ENCODE measurements at regions not wholly inside any gene's neighbourhood (a gene's known extent, or its start where the extent isn't known, plus 50 kb on each side); places are given as distances from the start of the nearest gene placed in this dataset.
"Not testable (repeated sequence)": the region's sequence is repeated elsewhere in the genome, so short reads cannot be mapped to it uniquely, and the experiment has no call there.

DNA sequence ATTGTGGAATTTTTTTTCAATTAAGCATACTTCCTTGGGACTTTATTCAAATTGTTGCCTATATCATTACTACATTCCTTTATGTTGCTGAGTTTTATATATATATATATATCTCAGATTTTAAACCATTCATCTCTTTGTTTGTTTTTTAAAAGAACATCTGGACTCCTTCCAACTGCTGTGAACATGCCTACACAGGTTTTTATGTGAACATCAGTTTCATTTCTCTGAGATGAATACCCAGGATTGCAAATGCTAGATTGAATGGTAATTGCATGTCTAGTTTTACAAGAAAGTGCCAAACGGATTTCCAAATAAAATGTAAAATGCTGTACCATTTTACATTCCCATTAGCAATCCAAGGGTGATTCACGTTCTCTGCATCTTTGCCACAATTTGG lies 1289.3 kb downstream of the HACE1 start:
- no peak for DNase-seq (ENCODE audit: low read depth)

DNA sequence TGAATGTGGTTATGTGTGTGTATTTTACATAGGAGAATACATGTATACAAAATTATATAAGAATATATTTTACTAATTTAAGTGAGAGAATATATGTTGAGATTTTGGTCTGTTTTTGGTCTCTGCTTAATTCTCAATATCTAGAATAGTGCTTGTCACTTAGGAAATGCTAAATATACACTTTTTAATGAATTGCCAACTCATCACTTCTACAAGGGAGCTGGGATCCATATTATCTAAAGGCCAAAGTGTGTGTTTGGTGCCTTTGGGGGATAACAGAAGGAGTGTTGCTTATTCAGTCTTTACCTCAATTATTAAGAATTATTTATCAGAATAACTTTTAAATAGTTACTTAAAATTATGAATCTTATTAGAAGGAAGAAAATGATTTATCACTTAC lies 1304.8 kb downstream of the HACE1 start:
- DNase-seq (ENCODE audit: low read depth) = no peak

DNA sequence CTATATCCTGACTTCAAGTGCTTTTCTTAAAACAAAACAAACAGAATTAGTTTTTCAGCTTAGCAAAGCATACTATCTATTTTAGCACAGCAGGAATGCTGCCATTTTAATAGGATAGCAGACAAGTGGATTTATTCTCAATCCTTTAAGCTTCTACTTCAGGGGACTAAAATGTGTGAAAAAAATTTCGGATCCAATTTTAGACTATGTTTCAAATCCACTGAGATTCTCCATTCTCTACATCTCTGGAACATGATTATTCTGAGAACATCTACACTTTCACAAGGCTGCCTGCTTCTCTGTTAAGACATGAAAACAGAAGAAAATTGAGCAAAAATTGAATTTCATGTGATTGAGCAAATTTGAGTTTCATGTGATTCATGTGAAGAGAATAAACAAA lies 1321.3 kb downstream of the HACE1 start:
- no peak for DNase-seq (ENCODE audit: low read depth)

DNA sequence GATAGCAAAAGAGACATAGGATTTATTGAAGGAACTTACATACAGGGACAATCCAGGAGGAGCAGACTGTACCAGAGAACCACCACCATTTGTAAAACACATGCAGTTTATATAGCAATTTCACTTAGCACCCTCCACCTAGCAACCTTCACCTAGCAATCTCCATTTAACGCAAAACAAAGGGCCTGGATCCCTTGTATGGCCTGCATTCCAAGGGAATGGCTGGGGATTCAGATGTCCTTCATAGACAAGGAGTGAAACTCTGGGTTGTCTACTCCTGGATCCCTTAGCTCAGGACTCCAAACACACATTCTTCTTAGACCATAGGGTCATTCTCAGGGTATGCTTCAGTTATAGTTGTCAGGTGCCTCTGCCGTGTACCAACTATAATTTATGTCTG lies 1324.9 kb downstream of the HACE1 start:
- DNase-seq (ENCODE audit: low read depth) = no peak

DNA sequence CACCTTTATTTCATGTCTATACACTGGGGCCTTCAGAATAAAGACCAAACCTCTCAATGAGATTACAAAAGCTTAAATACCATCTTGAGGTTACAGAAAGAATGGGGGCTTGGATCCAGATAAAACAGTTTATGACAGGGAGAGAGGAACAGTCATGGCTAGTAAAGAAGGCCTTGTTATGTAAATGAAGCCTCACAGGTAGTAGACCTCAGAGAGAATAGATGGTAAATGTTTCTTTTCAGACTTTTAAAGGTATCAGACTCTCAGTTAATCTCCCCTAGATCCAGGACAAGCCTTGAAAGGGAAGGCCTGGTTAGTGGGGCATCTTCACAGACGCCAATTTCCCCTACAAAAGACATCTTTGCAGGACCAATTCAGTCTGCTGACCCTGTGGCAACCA lies 1325.6 kb downstream of the HACE1 start:
- no peak for DNase-seq (ENCODE audit: low read depth)

DNA sequence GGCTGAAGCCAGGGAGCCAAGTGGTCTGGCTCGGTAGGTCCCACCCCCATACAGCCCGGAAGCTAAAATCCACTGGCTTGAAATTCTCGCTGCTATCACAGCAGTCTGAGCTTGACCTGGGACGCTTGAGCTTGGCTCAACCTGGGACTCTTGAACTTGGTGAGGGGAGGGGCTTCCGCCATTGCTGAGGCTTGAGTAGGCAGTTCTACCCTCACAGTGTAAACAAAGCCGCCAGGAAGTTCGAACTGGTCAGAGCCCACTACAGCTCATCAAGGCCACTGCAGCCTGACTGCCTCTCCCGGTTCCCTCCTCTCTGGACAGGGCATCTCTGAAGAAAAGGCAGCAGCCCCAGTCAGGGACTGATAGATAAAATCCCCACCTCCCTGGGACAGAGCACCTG lies 1337.7 kb downstream of the HACE1 start:
- DNase-seq (ENCODE audit: low read depth) = no peak

DNA sequence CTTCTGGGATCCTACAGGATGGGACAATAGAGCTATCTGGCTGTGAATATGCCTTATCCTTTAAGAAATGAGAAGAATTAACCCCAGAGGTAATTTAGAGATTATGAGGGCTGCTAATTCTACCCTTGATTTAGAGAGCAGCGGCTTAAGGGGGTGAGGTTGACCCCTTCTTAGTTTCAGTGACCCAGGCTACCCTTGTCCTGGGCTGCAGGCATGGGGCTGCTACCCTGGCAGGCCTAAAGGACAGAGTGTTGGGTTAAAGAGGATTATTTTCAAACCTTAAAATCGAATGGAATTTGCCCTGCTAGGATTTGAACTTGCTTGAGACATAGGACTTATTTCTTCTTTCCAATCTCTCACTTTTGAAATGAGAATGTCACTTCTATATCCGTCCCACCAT lies 1343.4 kb downstream of the HACE1 start:
- no peak for DNase-seq (ENCODE audit: low read depth)

DNA sequence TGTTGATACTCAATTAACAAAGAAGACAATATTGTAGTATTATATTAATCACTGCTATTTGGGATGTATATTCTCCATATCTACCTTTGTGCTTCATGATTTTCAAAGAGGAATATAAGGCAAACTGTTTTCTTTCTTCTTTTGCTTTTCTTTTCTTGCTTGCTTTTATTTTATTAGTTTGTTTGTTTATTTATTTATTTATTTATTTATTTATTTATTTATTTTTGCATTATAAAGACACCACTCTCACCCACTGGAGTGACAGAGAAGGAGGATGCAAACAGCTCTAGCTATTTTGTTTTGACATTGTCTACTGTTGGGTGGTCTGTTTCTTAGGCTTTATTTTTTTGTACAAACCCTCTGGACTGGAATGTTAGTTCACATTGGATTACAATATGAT lies 1352.7 kb downstream of the HACE1 start:
- DNase-seq (ENCODE audit: low read depth) = no peak

DNA sequence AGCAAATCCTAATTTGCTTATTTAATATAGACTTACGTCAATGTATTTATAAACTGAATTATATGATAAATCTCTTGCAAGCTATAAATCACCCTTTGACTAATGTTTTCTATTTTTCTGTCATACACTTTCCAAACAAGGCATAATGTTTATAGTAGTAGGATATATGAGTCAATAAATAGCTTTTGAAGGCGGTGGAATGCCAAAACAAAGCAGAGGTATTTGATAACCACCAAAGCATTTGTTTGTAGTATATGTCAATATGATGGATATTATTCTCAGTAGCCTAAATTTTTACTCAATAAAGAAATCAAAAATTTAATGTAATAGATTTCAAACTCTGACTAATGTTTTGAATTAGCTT lies 1354.6 kb downstream of the HACE1 start:
- no peak for DNase-seq (ENCODE audit: low read depth)

DNA sequence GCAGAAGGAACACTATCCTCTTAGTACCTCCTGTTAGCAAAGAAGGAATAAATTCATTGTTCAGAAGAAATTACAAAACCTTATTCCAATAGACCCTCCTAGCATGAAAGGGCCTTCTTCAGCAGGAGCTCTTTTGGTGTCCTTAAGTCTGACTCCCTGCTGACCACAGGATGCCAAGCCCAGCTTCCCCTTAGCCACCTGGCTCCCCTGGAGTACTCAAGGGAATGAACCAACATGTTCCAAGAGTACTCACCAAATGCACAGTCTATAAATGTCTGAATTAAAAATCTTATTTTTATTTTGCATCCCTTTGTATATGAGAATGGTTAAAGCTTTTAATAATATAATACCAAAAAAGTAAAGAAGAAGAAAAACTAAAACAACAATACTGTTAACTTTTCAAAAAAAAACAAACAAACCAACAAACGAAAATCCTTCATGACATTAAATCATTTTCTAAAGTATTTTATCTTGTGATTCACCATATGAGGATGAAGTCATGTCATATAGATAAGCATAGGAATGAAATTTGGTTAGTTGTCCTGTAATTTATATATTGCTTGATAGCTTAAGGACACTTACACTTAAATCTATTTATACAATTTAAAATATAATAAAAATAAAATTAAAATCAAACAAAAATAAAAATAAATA lies 1355.1 kb downstream of the HACE1 start:
- no peak for DNase-seq (ENCODE audit: low read depth)

DNA sequence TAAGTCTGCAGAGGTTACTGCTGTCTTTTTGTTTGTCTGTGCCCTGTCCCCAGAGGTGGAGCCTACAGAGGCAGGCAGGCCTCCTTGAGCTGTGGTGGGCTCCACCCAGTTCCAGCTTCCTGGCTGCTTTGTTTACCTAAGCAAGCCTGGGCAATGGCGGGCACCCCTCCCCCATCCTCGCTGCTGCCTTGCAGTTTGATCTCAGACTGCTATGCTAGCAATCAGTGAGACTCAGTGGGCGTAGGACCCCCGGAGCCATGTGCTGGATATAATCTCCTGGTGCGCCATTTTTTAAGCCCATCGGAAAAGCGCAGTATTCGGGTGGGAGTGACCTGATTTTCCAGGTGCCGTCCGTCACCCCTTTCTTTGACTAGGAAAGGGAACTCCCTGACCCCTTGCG lies 1363.1 kb downstream of the HACE1 start:
- DNase-seq (ENCODE audit: low read depth) = not testable (repeated sequence)

DNA sequence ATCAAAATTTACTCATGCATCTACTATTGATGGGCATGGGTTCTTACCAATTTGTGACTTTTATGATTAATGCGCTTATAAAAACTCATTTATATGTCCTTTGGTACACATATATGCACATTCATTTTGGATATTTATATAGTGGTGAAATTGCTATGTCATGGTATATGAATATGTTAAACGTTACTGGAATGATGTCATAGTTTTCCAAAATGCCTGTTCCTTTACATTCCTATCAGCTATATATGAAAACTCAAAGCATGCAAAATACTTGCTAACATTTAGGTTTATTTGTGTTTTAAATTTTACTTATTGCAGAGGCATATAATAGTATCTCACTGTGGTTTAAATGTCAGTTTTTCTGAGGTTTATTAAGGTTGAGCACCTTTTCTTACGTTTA lies 1403.1 kb downstream of the HACE1 start:
- no peak for DNase-seq (ENCODE audit: low read depth)

DNA sequence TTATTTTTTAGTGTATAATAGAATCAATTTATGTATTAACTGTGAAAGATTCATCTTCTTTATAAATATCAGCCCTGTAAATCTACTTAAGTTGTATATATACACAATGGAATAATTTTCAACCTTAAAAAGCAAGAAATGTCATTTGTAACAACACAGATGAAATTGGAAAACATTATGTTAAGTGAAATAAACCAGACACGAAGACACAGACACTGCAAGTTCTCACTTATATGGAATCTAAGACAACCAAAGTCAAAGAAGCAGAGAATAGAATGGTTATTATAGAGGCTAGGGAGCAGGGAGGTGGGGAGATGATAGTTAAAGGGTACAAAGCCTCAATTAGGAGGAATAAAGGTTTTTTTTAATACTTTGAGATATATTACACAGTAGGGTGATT lies 1404.4 kb downstream of the HACE1 start:
- DNase-seq (ENCODE audit: low read depth) = no peak

DNA sequence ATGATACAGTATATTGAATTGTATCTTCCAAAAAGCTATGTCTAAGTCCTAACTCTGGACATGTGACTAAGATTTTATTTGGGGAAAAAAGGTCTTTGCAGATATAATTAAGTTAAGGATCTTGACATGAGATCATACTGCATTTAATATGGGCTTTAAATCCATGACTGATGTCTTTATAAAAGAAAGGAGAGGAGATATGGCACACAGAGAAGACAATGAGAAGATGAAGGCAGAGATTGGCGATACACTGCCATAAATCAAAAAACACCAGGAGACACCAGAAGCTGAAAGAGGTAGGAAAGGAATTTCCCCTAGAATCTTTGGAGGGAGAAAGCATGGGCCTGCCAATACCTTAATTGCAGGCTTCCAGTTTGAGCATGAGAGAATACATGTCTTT lies 1450.2 kb downstream of the HACE1 start:
- no peak for DNase-seq (ENCODE audit: low read depth)

DNA sequence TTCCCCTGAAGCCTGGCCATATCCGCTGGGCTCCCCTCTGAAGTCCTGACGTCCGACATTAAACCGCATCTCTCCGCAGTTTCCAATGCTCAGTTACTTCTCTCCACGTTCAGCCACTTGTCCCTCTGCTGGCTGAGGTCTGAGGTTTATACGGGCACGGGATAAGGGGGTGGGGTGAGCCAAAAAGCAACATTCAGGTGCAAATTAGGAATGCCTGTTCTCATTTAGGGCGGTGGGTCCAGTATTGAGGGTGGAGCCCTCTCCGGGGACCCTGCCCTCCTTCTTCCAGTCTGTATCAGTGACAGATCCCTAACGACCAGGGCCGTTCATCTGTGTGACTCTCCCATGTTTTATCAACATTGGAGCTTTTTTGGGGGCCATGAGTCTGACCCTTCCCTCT lies 1454.4 kb downstream of the HACE1 start:
- no peak for DNase-seq (ENCODE audit: low read depth)

DNA sequence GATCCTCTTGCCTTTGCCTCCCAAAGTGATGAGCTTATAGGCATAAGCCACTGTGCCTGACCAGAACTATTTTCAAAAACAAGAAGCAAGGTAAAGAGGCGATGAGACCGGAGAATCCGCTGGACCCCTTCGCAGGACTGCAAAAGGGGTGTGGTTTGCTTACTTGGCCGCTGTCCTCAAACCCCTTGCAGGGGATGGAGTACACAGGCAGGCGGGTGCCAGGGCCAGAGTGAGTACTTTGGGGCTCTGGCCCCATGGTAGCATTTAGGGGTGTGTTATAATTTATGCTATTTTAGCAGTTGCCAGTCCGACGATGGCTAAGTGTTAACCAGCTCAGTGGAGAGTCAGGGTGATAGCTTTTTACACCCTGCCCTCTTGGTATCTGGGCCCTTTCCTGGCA lies 1454.9 kb downstream of the HACE1 start:
- no peak for DNase-seq (ENCODE audit: low read depth)

DNA sequence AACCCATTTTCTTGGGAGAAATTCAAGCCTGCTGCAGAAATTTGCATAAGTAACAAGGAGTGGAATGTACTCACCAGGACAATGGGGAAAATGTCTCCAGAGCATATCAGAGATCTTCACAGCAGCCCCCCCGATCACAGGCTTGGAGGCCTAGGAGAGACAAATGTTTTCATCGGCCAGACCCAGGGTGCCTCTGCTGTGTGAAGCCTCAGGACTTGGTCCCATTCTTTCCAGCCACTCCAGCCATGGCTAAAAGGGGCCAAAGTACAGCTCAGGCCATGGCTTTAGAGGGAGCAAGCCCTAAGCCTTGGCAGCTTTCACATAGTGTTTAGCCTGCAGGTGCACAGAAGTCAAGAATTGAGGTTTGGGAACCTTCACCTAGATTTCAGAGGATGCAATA lies 1463.0 kb downstream of the HACE1 start:
- no peak for DNase-seq (ENCODE audit: low read depth)

DNA sequence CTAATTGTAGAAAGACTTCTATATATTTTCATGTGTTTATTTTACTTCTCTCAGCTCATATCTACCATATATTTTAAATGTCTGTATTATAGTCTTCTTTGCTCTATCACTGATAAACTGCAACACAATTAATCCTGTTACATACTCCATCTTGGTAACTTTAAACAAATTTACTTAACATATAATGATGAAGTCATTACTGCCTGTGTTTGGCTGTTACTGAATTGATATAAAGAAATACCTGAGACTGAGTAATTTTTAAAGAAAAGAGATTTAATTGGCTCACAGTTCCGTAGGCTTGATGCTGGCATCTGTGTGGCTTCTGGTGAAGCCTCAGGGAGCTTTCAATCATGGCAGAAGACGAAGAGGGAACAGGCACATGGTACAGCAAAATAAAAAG lies 1480.4 kb downstream of the HACE1 start:
- DNase-seq (ENCODE audit: low read depth) = no peak

DNA sequence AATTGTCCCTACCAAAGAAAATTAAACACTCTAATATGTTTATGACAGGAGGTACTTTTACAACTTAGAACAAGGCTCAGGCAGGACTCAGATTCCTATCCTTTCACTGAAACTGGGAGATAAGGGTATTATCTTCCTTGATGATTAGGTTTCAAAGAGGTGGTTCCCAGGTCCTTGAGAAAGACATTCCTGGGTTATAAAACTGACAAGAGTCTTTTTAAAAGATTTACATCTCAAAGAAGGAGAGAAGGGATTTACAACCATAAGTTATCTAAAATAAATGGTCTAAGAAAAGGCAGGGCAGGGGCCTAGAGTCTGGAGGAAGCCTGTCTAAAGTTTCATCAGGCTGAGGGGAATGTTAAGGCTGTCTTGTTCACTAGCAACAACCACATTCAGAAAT lies 1492.5 kb downstream of the HACE1 start:
- DNase-seq (ENCODE audit: low read depth) = no peak

DNA sequence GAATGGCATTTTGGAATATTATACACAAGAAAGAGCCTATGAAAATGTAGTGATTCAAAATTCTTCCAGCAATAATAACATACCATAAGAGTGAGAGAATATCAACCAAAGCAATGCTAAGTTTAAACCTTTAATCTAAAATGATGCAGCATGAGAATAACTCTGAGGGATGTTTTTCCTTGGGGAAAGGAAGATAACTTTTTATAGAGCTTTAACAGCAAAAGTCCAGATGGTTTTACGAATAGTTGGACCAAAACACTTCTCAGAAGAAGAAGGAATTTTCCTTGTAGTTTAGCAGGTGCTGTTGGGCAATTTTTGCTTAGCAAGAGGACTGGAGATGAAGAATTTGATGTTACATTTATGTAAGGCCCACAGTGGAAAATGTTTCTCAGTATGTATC lies 1503.2 kb downstream of the HACE1 start:
- no peak for DNase-seq (ENCODE audit: low read depth)

DNA sequence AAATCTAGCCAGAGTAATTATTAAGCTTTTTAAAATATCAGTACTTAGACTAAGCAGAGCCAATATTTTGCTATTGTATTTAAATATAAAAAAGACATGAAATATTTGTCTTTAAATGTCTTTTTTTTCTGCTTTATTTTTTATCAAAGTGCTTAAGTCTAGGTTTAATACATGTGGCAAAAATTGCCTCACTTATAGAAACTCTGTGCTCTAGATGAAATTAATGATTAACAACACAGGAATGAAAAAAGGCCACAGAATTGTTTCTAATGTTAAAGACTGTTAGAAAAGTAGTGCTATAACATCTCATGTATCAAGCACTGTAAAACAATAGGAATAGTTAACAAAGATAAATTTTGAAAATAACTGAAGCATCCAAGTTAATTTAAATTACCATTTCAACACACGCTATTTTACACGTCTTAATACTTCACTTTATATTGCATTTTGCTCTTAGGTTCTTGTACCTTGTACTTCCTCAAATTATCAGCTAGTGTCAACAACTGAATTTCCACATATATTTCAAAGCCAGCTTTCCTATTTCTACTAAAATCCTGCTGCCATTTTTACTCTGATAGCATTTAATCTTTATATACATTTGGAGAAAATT lies 1515.1 kb downstream of the HACE1 start:
- no peak for DNase-seq (ENCODE audit: low read depth)

DNA sequence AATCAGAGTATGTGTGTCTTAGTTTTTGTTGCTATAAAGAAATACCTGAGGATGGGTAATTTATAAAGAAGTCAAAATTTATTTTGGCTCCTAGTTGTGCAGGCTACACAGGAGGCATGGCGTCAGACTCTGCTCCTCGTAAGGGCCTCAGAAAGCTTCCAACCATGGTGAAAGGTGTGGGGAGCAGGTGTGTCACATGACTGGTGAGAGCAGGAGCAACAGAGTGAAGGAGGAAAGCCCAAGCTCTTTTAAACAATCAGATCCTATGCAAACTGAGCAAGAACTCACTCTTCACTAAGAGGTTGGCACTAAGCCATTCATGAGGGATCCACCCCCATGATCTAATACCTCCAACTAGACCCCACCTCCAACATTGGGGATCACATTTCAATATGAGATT lies 1524.3 kb downstream of the HACE1 start:
- no peak for DNase-seq (ENCODE audit: low read depth)

DNA sequence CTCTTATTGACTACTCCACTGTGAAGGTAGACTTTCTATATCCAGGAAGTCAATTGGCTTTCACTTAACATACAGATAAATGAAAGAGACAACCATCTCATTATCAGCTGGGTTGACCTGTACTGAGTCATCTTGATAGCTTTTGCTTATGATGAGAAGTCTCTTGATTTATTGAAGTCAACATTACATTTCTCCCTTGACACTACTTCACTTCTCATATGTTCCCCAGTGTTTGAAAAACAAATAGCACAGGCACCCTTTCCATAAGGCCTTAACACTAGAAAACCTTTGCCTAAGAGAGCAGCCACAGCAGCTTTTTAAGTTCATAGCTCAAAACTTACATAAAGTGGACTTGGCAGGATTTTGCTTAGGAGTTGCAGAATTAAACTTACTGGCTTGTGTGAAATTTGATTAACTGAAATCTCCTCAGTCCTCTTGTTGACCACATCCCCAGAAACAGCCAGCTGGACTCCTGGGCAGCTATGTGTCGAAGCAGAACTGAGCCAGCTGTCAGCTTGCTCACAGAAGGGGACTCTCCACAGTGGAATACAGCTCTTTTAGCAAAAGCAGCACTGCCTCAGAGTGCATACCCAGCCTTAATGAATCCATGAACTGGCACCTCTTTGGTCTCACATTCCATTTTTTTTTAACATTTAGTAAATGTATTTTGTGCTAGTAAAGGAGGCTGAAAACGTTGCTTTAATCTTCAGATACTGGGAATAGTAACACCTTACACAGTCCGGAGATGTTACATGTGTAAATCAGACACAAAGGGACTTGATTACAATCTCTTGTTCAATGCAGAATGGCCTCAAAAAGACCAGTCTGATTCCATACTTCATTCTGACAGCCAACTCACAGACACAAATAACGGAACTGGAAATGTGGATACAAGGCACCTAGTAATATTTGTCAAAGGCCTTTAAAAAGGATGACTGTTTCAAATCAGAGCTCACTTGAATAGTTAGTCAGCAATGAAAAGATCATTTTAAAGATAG lies 1532.7 kb downstream of the HACE1 start:
- DNase-seq (ENCODE audit: low read depth) = no peak
